GM23338 (cell line): ENCODE measurements at regions not wholly inside any gene's neighbourhood (a gene's known extent, or its start where the extent isn't known, plus 50 kb on each side); places are given as distances from the start of the nearest gene placed in this dataset.

Experiments used
- ATAC-seq: fragments of 200-7000 bp; cut with Tn5 transposase; 3 replicates; pipeline ENCODE4 v1.9.1; 2020
- DNase-seq: peaks from one replicate; pipeline ENCODE4 v3.0.0-alpha.2; 2015; ENCODE audit warnings: low spot score
- H2AFZ ChIP-seq: fragments of 200-600 bp; sonication (generic); 2 replicates; pipeline ENCODE4 v1.8.0; 2016; ENCODE audit warnings: antibody characterized with exemption, mild to moderate bottlenecking, moderate library complexity
- H3F3A ChIP-seq: fragments of 200-600 bp; sonication (generic); replicated peaks from 2 replicates; pipeline ENCODE4 v1.8.0; 2017; ENCODE audit warnings: antibody characterized with exemption, mixed run types, low read depth
- H3K27ac ChIP-seq: fragments of 200-600 bp; sonication (generic); 2 replicates; pipeline ENCODE4 v1.6.1; 2016; ENCODE audit warnings: low read depth
- H3K27me3 ChIP-seq: fragments of 200-600 bp; sonication (generic); 2 replicates; pipeline ENCODE4 v1.8.0; 2016; ENCODE audit warnings: mild to moderate bottlenecking, mixed run types, moderate library complexity; ENCODE audit not compliant: insufficient read depth
- H3K36me3 ChIP-seq: fragments of 200-600 bp; sonication (generic); 2 replicates; pipeline ENCODE4 v1.8.0; 2016; ENCODE audit warnings: mild to moderate bottlenecking; ENCODE audit not compliant: insufficient read depth
- H3K4me1 ChIP-seq: fragments of 200-600 bp; sonication (generic); 2 replicates; pipeline ENCODE4 v1.8.0; 2016; ENCODE audit warnings: mild to moderate bottlenecking, moderate library complexity; ENCODE audit not compliant: insufficient read depth
- H3K4me2 ChIP-seq: fragments of 200-600 bp; sonication (generic); 2 replicates; pipeline ENCODE4 v1.7.1; 2017; ENCODE audit warnings: mixed run types
- H3K4me3 ChIP-seq: fragments of 200-600 bp; sonication (generic); 2 replicates; pipeline ENCODE4 v1.6.1; 2016; ENCODE audit warnings: mixed run types
- H3K79me2 ChIP-seq: fragments of 200-600 bp; sonication (generic); replicated peaks from 2 replicates; pipeline ENCODE4 v1.8.0; 2017; ENCODE audit warnings: mild to moderate bottlenecking; ENCODE audit not compliant: insufficient read depth
- H3K9me2 ChIP-seq: fragments of 200-600 bp; sonication (generic); 2 replicates; pipeline ENCODE4 v1.8.0; 2017; ENCODE audit not compliant: insufficient read depth
- H4K20me1 ChIP-seq: fragments of 200-600 bp; sonication (generic); replicated peaks from 2 replicates; pipeline ENCODE4 v1.8.0; 2017; ENCODE audit warnings: mild to moderate bottlenecking; ENCODE audit not compliant: insufficient read depth
- H3K27ac Mint-ChIP-seq: 2 replicates; pipeline ENCODE4 v1.8.0; 2020; ENCODE audit warnings: inconsistent platforms, mild to moderate bottlenecking, moderate library complexity, mixed read lengths
- H3K27me3 Mint-ChIP-seq: 3 replicates; pipeline ENCODE4 v1.8.0; 2022; ENCODE audit warnings: low read depth, mild to moderate bottlenecking, moderate library complexity, mixed read lengths, inconsistent platforms; ENCODE audit not compliant: insufficient read depth, poor library complexity
- H3K36me3 Mint-ChIP-seq: 3 replicates; pipeline ENCODE4 v1.8.0; 2021; ENCODE audit warnings: low read depth, mild to moderate bottlenecking, inconsistent platforms, moderate library complexity, mixed read lengths
- H3K4me1 Mint-ChIP-seq: 3 replicates; pipeline ENCODE4 v1.8.0; 2020; ENCODE audit warnings: mild to moderate bottlenecking, inconsistent platforms, mixed read lengths
- H3K4me3 Mint-ChIP-seq: 3 replicates; pipeline ENCODE4 v1.8.0; 2021; ENCODE audit warnings: moderate library complexity, mild to moderate bottlenecking, inconsistent platforms, mixed read lengths
- H3K9me3 Mint-ChIP-seq: 3 replicates; pipeline ENCODE4 v1.8.0; 2020; ENCODE audit warnings: moderate library complexity, mild to moderate bottlenecking, inconsistent platforms, mixed read lengths
- CREB1 ChIP-seq: fragments of 250-450 bp; sonication (Bioruptor Pico); IDR thresholded peaks from 2 replicates; pipeline ENCODE4 v1.5.0; 2020; ENCODE audit warnings: low read depth, mild to moderate bottlenecking, moderate library complexity
- EZH2 ChIP-seq: fragments of 200-600 bp; sonication (generic); IDR thresholded peaks from one replicate; pipeline ENCODE4 v1.8.0; 2017; ENCODE audit warnings: antibody characterized with exemption, mild to moderate bottlenecking, low read depth; ENCODE audit not compliant: unreplicated experiment
- EZH2phosphoT487 ChIP-seq: fragments of 200-600 bp; sonication (generic); IDR thresholded peaks from one replicate; pipeline ENCODE4 v1.8.1; 2018; ENCODE audit warnings: antibody characterized with exemption; ENCODE audit not compliant: unreplicated experiment
- JUNB ChIP-seq: IDR thresholded peaks from one replicate; pipeline ENCODE4 v1.6.1; 2016; ENCODE audit warnings: antibody characterized with exemption; ENCODE audit not compliant: unreplicated experiment
- NANOG ChIP-seq: IDR thresholded peaks from 2 replicates; pipeline ENCODE4 v1.6.1; 2016; ENCODE audit warnings: antibody characterized with exemption, borderline replicate concordance
- POLR2AphosphoS5 ChIP-seq: IDR thresholded peaks from 2 replicates; pipeline ENCODE4 v1.6.1; 2016; ENCODE audit warnings: antibody characterized with exemption, low read depth
- STAT1 ChIP-seq: IDR thresholded peaks from one replicate; pipeline ENCODE4 v1.6.1; 2016; ENCODE audit warnings: antibody characterized with exemption; ENCODE audit not compliant: unreplicated experiment
- ZNF114 ChIP-seq: fragments of 250-450 bp; sonication (Bioruptor Pico); IDR thresholded peaks from 2 replicates; pipeline ENCODE4 v1.5.0; 2020; ENCODE audit warnings: mild to moderate bottlenecking, moderate library complexity
- ZNF331 ChIP-seq: fragments of 250-450 bp; sonication (Bioruptor Pico); IDR thresholded peaks from 2 replicates; pipeline ENCODE4 v1.5.0; 2020; ENCODE audit warnings: low read depth, mild to moderate bottlenecking, moderate library complexity
- TF ChIP-seq, protein P1 (sequence below): IDR thresholded peaks from 2 replicates; pipeline ENCODE4 v1.6.1; 2016; ENCODE audit warnings: antibody characterized with exemption
- TF ChIP-seq, protein P2 (sequence below): fragments of 250-450 bp; sonication (Bioruptor Pico); IDR thresholded peaks from 2 replicates; pipeline ENCODE4 v1.5.0; 2020; ENCODE audit warnings: mild to moderate bottlenecking, moderate library complexity
- TF ChIP-seq, protein P3 (sequence below), 2 experiments: fragments of 200-600 bp in 1 of 2; sonication (generic) in 1 of 2; conservative IDR thresholded peaks; 2 replicates each; pipeline versions ENCODE4 v1.5.1 to v1.6.1; 2016 to 2017; ENCODE audit warnings: antibody characterized with exemption in 2 of 2, low read depth in 2 of 2, mild to moderate bottlenecking in 2 of 2, moderate library complexity in 1 of 2
- TF ChIP-seq, protein P4 (sequence below): IDR thresholded peaks from one replicate; pipeline ENCODE4 v1.6.1; 2018; ENCODE audit warnings: antibody characterized with exemption; ENCODE audit not compliant: unreplicated experiment

DNA sequence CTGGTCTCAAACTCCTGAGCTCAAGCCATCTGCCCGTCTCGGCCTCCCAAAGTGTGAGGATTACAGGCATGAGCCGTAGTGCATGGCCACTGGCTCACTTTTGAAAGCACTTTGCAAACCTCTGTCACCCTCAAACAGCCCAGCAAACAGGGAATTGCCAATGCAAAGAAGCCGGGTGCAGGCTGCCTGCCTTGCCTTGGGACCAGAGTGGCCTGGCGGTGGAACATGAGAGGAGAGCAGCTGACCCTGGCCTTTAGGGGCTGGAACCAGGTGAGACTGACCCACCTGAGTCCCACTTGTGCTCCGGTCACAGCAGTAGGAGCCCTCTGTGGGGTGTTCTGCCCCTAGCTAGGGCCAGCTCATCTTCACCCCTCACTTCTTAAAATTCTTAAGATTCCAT is 237.1 kb upstream of the GALNT17 start:
- Mint-ChIP-seq H3K27me3 (peaks cover 9% of the 10 kb centered on the region), H3K4me1 (peaks cover 34% of the 10 kb centered on the region), H3K9me3 (peaks cover 41% of the 10 kb centered on the region), H3K27ac (peak overlapping the region; percentile 81), H3K4me3 (no peak overlapping the region), H3K36me3 (peaks cover 34% of the 10 kb centered on the region)
- peak overlapping the region; percentile 2; the same call in 1 of the 2 replicates for H3K4me3 ChIP-seq
- peak; percentile 46 for ATAC-seq
- peak overlapping the region; percentile 90 for H3K27ac ChIP-seq
- H3K36me3 ChIP-seq: peaks cover 13% of the 10 kb centered on the region
- no peak for TF ChIP-seq STAT1
- TF ChIP-seq, protein P1, sequence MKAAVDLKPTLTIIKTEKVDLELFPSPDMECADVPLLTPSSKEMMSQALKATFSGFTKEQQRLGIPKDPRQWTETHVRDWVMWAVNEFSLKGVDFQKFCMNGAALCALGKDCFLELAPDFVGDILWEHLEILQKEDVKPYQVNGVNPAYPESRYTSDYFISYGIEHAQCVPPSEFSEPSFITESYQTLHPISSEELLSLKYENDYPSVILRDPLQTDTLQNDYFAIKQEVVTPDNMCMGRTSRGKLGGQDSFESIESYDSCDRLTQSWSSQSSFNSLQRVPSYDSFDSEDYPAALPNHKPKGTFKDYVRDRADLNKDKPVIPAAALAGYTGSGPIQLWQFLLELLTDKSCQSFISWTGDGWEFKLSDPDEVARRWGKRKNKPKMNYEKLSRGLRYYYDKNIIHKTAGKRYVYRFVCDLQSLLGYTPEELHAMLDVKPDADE: no peak
- TF ChIP-seq POLR2AphosphoS5: no peak
- TF ChIP-seq ZNF331 (CRISPR knock-in tag): no peak
- TF ChIP-seq JUNB: no peak
- no peak for TF ChIP-seq ZNF114 (CRISPR knock-in tag)
- TF ChIP-seq CREB1 (CRISPR knock-in tag): no peak
- TF ChIP-seq EZH2phosphoT487: no peak
- TF ChIP-seq EZH2: no peak
- TF ChIP-seq NANOG: no peak
- TF ChIP-seq, protein P2, sequence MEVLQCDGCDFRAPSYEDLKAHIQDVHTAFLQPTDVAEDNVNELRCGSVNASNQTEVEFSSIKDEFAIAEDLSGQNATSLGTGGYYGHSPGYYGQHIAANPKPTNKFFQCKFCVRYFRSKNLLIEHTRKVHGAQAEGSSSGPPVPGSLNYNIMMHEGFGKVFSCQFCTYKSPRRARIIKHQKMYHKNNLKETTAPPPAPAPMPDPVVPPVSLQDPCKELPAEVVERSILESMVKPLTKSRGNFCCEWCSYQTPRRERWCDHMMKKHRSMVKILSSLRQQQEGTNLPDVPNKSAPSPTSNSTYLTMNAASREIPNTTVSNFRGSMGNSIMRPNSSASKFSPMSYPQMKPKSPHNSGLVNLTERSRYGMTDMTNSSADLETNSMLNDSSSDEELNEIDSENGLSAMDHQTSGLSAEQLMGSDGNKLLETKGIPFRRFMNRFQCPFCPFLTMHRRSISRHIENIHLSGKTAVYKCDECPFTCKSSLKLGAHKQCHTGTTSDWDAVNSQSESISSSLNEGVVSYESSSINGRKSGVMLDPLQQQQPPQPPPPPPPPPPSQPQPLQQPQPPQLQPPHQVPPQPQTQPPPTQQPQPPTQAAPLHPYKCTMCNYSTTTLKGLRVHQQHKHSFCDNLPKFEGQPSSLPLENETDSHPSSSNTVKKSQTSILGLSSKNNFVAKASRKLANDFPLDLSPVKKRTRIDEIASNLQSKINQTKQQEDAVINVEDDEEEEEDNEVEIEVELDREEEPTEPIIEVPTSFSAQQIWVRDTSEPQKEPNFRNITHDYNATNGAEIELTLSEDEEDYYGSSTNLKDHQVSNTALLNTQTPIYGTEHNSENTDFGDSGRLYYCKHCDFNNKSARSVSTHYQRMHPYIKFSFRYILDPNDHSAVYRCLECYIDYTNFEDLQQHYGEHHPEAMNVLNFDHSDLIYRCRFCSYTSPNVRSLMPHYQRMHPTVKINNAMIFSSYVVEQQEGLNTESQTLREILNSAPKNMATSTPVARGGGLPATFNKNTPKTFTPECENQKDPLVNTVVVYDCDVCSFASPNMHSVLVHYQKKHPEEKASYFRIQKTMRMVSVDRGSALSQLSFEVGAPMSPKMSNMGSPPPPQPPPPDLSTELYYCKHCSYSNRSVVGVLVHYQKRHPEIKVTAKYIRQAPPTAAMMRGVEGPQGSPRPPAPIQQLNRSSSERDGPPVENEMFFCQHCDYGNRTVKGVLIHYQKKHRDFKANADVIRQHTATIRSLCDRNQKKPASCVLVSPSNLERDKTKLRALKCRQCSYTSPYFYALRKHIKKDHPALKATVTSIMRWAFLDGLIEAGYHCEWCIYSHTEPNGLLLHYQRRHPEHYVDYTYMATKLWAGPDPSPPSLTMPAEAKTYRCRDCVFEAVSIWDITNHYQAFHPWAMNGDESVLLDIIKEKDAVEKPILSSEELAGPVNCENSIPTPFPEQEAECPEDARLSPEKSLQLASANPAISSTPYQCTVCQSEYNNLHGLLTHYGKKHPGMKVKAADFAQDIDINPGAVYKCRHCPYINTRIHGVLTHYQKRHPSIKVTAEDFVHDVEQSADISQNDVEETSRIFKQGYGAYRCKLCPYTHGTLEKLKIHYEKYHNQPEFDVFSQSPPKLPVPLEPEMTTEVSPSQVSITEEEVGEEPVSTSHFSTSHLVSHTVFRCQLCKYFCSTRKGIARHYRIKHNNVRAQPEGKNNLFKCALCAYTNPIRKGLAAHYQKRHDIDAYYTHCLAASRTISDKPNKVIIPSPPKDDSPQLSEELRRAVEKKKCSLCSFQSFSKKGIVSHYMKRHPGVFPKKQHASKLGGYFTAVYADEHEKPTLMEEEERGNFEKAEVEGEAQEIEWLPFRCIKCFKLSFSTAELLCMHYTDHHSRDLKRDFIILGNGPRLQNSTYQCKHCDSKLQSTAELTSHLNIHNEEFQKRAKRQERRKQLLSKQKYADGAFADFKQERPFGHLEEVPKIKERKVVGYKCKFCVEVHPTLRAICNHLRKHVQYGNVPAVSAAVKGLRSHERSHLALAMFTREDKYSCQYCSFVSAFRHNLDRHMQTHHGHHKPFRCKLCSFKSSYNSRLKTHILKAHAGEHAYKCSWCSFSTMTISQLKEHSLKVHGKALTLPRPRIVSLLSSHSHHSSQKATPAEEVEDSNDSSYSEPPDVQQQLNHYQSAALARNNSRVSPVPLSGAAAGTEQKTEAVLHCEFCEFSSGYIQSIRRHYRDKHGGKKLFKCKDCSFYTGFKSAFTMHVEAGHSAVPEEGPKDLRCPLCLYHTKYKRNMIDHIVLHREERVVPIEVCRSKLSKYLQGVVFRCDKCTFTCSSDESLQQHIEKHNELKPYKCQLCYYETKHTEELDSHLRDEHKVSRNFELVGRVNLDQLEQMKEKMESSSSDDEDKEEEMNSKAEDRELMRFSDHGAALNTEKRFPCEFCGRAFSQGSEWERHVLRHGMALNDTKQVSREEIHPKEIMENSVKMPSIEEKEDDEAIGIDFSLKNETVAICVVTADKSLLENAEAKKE (CRISPR knock-in tag): no peak
- TF ChIP-seq, protein P3, sequence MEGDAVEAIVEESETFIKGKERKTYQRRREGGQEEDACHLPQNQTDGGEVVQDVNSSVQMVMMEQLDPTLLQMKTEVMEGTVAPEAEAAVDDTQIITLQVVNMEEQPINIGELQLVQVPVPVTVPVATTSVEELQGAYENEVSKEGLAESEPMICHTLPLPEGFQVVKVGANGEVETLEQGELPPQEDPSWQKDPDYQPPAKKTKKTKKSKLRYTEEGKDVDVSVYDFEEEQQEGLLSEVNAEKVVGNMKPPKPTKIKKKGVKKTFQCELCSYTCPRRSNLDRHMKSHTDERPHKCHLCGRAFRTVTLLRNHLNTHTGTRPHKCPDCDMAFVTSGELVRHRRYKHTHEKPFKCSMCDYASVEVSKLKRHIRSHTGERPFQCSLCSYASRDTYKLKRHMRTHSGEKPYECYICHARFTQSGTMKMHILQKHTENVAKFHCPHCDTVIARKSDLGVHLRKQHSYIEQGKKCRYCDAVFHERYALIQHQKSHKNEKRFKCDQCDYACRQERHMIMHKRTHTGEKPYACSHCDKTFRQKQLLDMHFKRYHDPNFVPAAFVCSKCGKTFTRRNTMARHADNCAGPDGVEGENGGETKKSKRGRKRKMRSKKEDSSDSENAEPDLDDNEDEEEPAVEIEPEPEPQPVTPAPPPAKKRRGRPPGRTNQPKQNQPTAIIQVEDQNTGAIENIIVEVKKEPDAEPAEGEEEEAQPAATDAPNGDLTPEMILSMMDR (conservative IDR thresholded peaks at IDR 0.05; ENCODE audit: low read depth in 2 of 2): no peak
- TF ChIP-seq, protein P4, sequence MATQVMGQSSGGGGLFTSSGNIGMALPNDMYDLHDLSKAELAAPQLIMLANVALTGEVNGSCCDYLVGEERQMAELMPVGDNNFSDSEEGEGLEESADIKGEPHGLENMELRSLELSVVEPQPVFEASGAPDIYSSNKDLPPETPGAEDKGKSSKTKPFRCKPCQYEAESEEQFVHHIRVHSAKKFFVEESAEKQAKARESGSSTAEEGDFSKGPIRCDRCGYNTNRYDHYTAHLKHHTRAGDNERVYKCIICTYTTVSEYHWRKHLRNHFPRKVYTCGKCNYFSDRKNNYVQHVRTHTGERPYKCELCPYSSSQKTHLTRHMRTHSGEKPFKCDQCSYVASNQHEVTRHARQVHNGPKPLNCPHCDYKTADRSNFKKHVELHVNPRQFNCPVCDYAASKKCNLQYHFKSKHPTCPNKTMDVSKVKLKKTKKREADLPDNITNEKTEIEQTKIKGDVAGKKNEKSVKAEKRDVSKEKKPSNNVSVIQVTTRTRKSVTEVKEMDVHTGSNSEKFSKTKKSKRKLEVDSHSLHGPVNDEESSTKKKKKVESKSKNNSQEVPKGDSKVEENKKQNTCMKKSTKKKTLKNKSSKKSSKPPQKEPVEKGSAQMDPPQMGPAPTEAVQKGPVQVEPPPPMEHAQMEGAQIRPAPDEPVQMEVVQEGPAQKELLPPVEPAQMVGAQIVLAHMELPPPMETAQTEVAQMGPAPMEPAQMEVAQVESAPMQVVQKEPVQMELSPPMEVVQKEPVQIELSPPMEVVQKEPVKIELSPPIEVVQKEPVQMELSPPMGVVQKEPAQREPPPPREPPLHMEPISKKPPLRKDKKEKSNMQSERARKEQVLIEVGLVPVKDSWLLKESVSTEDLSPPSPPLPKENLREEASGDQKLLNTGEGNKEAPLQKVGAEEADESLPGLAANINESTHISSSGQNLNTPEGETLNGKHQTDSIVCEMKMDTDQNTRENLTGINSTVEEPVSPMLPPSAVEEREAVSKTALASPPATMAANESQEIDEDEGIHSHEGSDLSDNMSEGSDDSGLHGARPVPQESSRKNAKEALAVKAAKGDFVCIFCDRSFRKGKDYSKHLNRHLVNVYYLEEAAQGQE: no peak
- peak overlapping the region; percentile 3 for H3K4me2 ChIP-seq
- H3K27me3 ChIP-seq: no peaks in the 10 kb centered on the region
- 0 out of 2 replicates have a peak, but pooled peaks cover 2% of the 10 kb centered on the region for H3K9me2 ChIP-seq
- no peaks in the 10 kb centered on the region for H4K20me1 ChIP-seq
- no peak overlapping the region for H2AFZ ChIP-seq
- H3K79me2 ChIP-seq: no peaks in the 10 kb centered on the region
- DNase-seq: peak; percentile 51
- peaks cover 31% of the 10 kb centered on the region; the same call in 1 of the 2 replicates for H3K4me1 ChIP-seq
- peaks cover 12% of the 10 kb centered on the region; the same call in 1 of the 2 replicates for H3F3A ChIP-seq
